DMS79 treated with DMSO at 0.1 percent for 48 hours (cell line): ENCODE measurements at regions not wholly inside any gene's neighbourhood (a gene's known extent, or its start where the extent isn't known, plus 50 kb on each side); places are given as distances from the start of the nearest gene placed in this dataset.
"Not testable (repeated sequence)": the region's sequence is repeated elsewhere in the genome, so short reads cannot be mapped to it uniquely, and the experiment has no call there.

Source experiments
- DNase-seq: peaks from one replicate; lab custom pipeline; 2025; lab: John Stamatoyannopoulos, UW

GRCh38 chr13:58376349-58376748 is 744.8 kb downstream of the PCDH17 start:
- no peak for DNase-seq

- no peak for DNase-seq
These were observed 745.2 kb downstream of the PCDH17 start for GRCh38 chr13:58376775-58377174.

GRCh38 chr13:58379221-58379620 is 747.7 kb downstream of the PCDH17 start:
- DNase-seq = no peak

GRCh38 chr13:58385336-58385735 is 753.8 kb downstream of the PCDH17 start:
- DNase-seq = not testable (repeated sequence)

GRCh38 chr13:58397596-58398387 is 766.2 kb downstream of the PCDH17 start:
- no peak for DNase-seq

GRCh38 chr13:58399263-58399662 is 767.7 kb downstream of the PCDH17 start:
- no peak for DNase-seq

- no peak for DNase-seq
These were observed 775.0 kb downstream of the PCDH17 start for GRCh38 chr13:58406545-58406944.

- no peak for DNase-seq
These were observed 798.4 kb downstream of the PCDH17 start for GRCh38 chr13:58429917-58430316.

GRCh38 chr13:58434943-58435342 is 803.4 kb downstream of the PCDH17 start:
- DNase-seq = no peak

- DNase-seq = no peak
These were observed 805.9 kb downstream of the PCDH17 start for GRCh38 chr13:58437427-58437826.

GRCh38 chr13:58446979-58447378 is 815.4 kb downstream of the PCDH17 start:
- DNase-seq = no peak

GRCh38 chr13:58452123-58452623 is 820.6 kb downstream of the PCDH17 start:
- no peak for DNase-seq

- DNase-seq = no peak
These were observed 823.5 kb downstream of the PCDH17 start for GRCh38 chr13:58455094-58455493.

- DNase-seq = no peak
These were observed 829.7 kb downstream of the PCDH17 start for GRCh38 chr13:58461217-58461616.

GRCh38 chr13:58463841-58464240 is 832.3 kb downstream of the PCDH17 start:
- DNase-seq = no peak

GRCh38 chr13:58467176-58467575 is 835.6 kb downstream of the PCDH17 start:
- DNase-seq = no peak

GRCh38 chr13:58472483-58472882 is 840.9 kb downstream of the PCDH17 start:
- DNase-seq = no peak

GRCh38 chr13:58474581-58474980 is 843.0 kb downstream of the PCDH17 start:
- no peak for DNase-seq

- DNase-seq = no peak
These were observed 844.8 kb downstream of the PCDH17 start for GRCh38 chr13:58476206-58476918.

- DNase-seq = no peak
These were observed 847.3 kb downstream of the PCDH17 start for GRCh38 chr13:58478858-58479257.

- no peak for DNase-seq
These were observed 848.5 kb downstream of the PCDH17 start for GRCh38 chr13:58480061-58480460.

- DNase-seq = no peak
These were observed 856.7 kb downstream of the PCDH17 start for GRCh38 chr13:58488251-58488650.

GRCh38 chr13:58495668-58496067 is 864.1 kb downstream of the PCDH17 start:
- no peak for DNase-seq
